ENCODE measurements at regions not wholly inside any gene's neighbourhood (a gene's known extent, or its start where the extent isn't known, plus 50 kb on each side); places are given as distances from the start of the nearest gene placed in this dataset.

DNA sequence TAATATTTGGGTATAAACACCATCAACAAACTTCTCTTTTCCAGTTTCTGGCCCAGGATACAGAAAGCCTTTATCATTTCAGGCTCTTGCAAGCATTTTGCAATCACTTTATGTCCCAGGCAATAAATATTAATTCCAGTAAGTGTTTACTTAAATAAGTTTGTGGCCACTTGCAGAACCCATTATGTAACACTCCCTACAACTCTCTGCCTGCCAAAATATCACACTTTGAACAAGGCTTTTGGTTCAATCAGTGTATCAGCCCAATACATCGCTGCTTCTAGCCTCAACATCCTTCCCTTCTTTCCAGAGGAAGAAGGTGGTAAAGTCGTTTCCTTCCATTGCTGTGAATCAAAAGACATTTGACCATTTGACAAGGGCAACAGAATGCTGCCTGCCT is 203.0 kb upstream of the USP25 start:
- H3K9me3 ChIP-seq = no peaks in the 10 kb centered on the region
- no peaks in the 10 kb centered on the region for H3K4me1 ChIP-seq
- TF ChIP-seq POLR2AphosphoS5 (IDR thresholded peaks at IDR 0.05) (no peak), POLR2A (IDR thresholded peaks at IDR 0.05) (no peak), EP300 (IDR thresholded peaks at IDR 0.05) (no peak)
- TF ChIP-seq, protein P1, sequence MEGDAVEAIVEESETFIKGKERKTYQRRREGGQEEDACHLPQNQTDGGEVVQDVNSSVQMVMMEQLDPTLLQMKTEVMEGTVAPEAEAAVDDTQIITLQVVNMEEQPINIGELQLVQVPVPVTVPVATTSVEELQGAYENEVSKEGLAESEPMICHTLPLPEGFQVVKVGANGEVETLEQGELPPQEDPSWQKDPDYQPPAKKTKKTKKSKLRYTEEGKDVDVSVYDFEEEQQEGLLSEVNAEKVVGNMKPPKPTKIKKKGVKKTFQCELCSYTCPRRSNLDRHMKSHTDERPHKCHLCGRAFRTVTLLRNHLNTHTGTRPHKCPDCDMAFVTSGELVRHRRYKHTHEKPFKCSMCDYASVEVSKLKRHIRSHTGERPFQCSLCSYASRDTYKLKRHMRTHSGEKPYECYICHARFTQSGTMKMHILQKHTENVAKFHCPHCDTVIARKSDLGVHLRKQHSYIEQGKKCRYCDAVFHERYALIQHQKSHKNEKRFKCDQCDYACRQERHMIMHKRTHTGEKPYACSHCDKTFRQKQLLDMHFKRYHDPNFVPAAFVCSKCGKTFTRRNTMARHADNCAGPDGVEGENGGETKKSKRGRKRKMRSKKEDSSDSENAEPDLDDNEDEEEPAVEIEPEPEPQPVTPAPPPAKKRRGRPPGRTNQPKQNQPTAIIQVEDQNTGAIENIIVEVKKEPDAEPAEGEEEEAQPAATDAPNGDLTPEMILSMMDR (IDR thresholded peaks at IDR 0.05) = no peak
- H3K36me3 ChIP-seq = no peaks in the 10 kb centered on the region
- H3K27ac ChIP-seq = no peak overlapping the region
- 61 to 63% methylated on average over 2 of the region's 2 CpGs for WGBS, 2 donors (ENCODE audit: low coverage in 1 of 2)
- H3K4me3 ChIP-seq = no peak overlapping the region
- ATAC-seq = no peak
- no peaks in the 10 kb centered on the region for H3K27me3 ChIP-seq

DNA sequence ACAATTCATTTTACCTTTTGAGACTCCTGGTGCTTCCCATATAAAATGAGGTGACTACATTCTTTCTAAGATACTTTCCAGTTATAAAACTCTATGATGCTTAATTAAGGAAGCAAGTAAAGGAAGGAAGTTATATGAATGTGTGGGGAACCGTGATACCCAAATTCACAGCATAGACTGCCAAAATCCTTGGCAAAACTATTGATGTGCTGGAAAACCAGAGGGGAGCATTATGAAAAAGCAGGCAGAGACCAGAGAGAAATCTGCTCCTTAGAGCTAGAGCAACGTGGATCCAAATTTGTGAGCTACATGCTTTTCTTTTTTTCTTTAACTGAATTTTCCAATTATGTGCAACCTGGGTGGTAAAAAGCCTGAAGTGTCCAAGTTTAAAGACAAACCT is 201.4 kb upstream of the USP25 start:
- TF ChIP-seq POLR2AphosphoS5 (IDR thresholded peaks at IDR 0.05) (no peak), POLR2A (IDR thresholded peaks at IDR 0.05) (no peak), EP300 (IDR thresholded peaks at IDR 0.05) (no peak)
- TF ChIP-seq, protein P1 (IDR thresholded peaks at IDR 0.05) = no peak
- H3K4me1 ChIP-seq = no peaks in the 10 kb centered on the region
- no peak for ATAC-seq
- no peak overlapping the region for H3K4me3 ChIP-seq
- 29 to 67% methylated on average over 1 to 2 of the region's 2 CpGs for WGBS, 2 donors (ENCODE audit: low coverage in 1 of 2)
- no peaks in the 10 kb centered on the region for H3K36me3 ChIP-seq
- H3K27ac ChIP-seq = no peak overlapping the region
- no peaks in the 10 kb centered on the region for H3K9me3 ChIP-seq
- H3K27me3 ChIP-seq = no peaks in the 10 kb centered on the region

DNA sequence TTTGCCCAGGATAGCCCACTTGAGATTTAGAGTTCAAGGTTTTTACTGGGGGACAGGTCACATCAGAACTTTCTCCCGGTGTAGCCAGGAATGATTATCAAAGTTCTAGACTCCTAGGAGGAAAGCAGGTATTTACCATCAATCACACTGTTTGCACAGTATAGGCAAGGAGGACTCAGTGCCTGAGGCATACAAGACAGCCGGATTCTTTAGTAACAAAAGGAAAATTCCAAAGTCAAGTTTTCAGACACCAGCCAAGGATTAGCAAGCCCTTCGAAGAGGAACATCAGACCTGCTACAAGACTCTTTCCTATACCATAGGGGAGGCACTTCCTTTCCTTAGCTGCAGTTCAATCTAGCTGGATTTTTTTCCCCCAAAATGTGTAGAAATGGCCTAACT is 197.8 kb upstream of the USP25 start:
- Histone ChIP-seq H3K27ac (no peak overlapping the region), H3K4me3 (no peak overlapping the region), H3K27me3 (no peaks in the 10 kb centered on the region), H3K36me3 (no peaks in the 10 kb centered on the region), H3K4me1 (no peaks in the 10 kb centered on the region), H3K9me3 (no peaks in the 10 kb centered on the region)
- TF ChIP-seq, protein P1 (IDR thresholded peaks at IDR 0.05) = no peak
- TF ChIP-seq POLR2A (IDR thresholded peaks at IDR 0.05) = no peak
- TF ChIP-seq POLR2AphosphoS5 (IDR thresholded peaks at IDR 0.05) = no peak
- TF ChIP-seq EP300 (IDR thresholded peaks at IDR 0.05) = no peak
- 72 to 88% methylated on average over 3 of the region's 3 CpGs for WGBS, 2 donors (ENCODE audit: low coverage in 1 of 2)
- no peak for ATAC-seq

DNA sequence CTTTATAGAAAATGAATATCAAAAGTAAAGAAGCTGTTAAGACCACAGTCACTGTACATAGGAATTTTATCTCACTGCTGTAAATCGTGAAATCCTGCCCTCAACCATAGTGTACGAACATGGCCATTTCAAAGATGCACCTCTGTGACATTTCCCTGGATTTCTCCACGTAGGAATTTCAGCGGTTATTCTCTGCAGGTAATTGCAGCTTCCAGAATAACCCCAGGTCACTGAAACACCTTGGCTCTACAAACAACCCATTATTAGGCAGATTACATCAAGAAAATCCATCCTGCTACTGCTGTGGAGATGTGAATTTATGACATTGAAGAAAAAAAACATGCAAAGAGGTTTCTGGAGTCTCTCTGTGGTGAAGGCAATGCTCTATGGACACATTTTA is 196.2 kb upstream of the USP25 start:
- H3K9me3 ChIP-seq = no peaks in the 10 kb centered on the region
- H3K4me1 ChIP-seq = no peaks in the 10 kb centered on the region
- H3K4me3 ChIP-seq = no peak overlapping the region
- no peaks in the 10 kb centered on the region for H3K27me3 ChIP-seq
- ATAC-seq = no peak
- H3K36me3 ChIP-seq = no peaks in the 10 kb centered on the region
- 80 to 88% methylated on average over 4 of the region's 4 CpGs for WGBS, 2 donors (ENCODE audit: low coverage in 1 of 2)
- TF ChIP-seq EP300 (IDR thresholded peaks at IDR 0.05) (no peak), POLR2AphosphoS5 (IDR thresholded peaks at IDR 0.05) (no peak), POLR2A (IDR thresholded peaks at IDR 0.05) (no peak)
- TF ChIP-seq, protein P1 (IDR thresholded peaks at IDR 0.05) = no peak
- H3K27ac ChIP-seq = no peak overlapping the region

DNA sequence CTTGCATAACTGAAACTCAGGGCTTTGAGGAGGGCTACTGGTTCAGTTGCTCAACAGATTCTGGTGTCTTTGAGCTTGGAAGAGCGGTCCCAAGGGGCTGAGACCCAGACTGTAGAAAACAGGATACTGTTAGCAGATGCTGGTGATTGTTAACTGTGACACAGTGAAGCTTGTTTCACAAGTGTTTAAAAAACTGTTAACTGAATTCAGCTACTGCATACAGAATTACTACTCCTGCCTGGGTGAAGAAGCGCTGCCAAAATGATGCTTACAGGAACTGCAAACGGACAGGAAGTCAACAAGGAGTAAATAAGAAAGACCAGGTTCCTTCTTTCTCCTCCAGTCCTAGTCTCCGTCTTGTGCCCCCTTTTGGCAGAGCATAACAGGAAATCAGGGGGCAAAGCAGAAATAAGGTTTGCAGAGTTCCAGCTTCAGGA is 195.3 kb upstream of the USP25 start:
- Histone ChIP-seq H3K4me3 (no peak overlapping the region), H3K9me3 (no peaks in the 10 kb centered on the region), H3K27me3 (no peaks in the 10 kb centered on the region), H3K36me3 (no peaks in the 10 kb centered on the region), H3K4me1 (no peaks in the 10 kb centered on the region), H3K27ac (no peak overlapping the region)
- WGBS, 2 donors (ENCODE audit: low coverage in 1 of 2) = 56 to 59% methylated on average over 3 to 4 of the region's 4 CpGs
- ATAC-seq = no peak
- TF ChIP-seq EP300 (IDR thresholded peaks at IDR 0.05) (no peak), POLR2AphosphoS5 (IDR thresholded peaks at IDR 0.05) (no peak), POLR2A (IDR thresholded peaks at IDR 0.05) (no peak)
- TF ChIP-seq, protein P1 (IDR thresholded peaks at IDR 0.05) = no peak
